ENCODE measurements at regions not wholly inside any gene's neighbourhood (a gene's known extent, or its start where the extent isn't known, plus 50 kb on each side); places are given as distances from the start of the nearest gene placed in this dataset.

GRCh38 chr16:27649021-27649420 lies 99.1 kb downstream of the KATNIP start:
- 65% methylated on average over 7 of the region's 7 CpGs for WGBS (ENCODE audit: insufficient coverage, low coverage, missing lambda C conversion rate)
- FAIRE-seq, result no peak
- intact Hi-C loops (cut with micrococcal nuclease), result loop anchor here (10.0 kb wide), 1 partner anchor 326 kb away; no protein-coding TSS in a partner anchor
- TF ChIP-seq ZNF318 (IDR thresholded peaks at IDR 0.05; ENCODE audit: borderline replicate concordance in 1 of 2, low read depth in 1 of 2) (no peak), HIVEP1 (CRISPR knock-in tag; IDR thresholded peaks at IDR 0.05) (no peak), MEF2D (tag; conservative IDR thresholded peaks at IDR 0.05; ENCODE audit: low read depth) (no peak), BCOR (IDR thresholded peaks at IDR 0.05) (no peak), BRD9 (IDR thresholded peaks at IDR 0.05; ENCODE audit: low read depth, partially characterized antibody) (no peak), IRF1 (CRISPR knock-in tag; IDR thresholded peaks at IDR 0.05; ENCODE audit: borderline replicate concordance) (no peak), TOE1 (IDR thresholded peaks at IDR 0.05; ENCODE audit: borderline replicate concordance) (no peak), TOE1 (CRISPR knock-in tag; IDR thresholded peaks at IDR 0.05; ENCODE audit: borderline replicate concordance, low read depth) (no peak), ZNF740 (CRISPR knock-in tag; IDR thresholded peaks at IDR 0.05) (no peak), ZNF740 (tag; IDR thresholded peaks at IDR 0.05) (no peak), FIP1L1 (IDR thresholded peaks at IDR 0.05; ENCODE audit: low read depth, low read length, poor library complexity, severe bottlenecking) (no peak), IRF2 (CRISPR knock-in tag; IDR thresholded peaks at IDR 0.05) (no peak), RAD51 (IDR thresholded peaks at IDR 0.05; ENCODE audit: borderline replicate concordance, low read depth) (no peak)

More at GRCh38 chr16:27649021-27649420, 99.1 kb downstream of the KATNIP start:
- ChIA-PET POLR2A (no interaction called here), CTCF (ENCODE audit: low intra/inter-chr PET ratio) (no interaction called here)
- Histone ChIP-seq H3K27ac (ENCODE audit: extremely low read depth, low read depth, low read length) (no peak overlapping the region), H4K20me1 (replicated peaks; ENCODE audit: control insufficient read depth, insufficient read depth, low read length) (0 out of 2 replicates have a peak, but pooled peaks cover 5% of the 10 kb centered on the region), H3K27me3 (ENCODE audit: control insufficient read depth in 2 of 2, insufficient read depth in 2 of 2, low read length in 2 of 2) (no peaks in the 10 kb centered on the region), H2AFZ (ENCODE audit: low read depth, low read length) (no peak overlapping the region), H3K9me3 (replicated peaks; ENCODE audit: control insufficient read depth, insufficient read depth, low read depth, low read length) (no peaks in the 10 kb centered on the region), H3K9me1 (ENCODE audit: control insufficient read depth, insufficient read depth, low read length) (no peaks in the 10 kb centered on the region), H3K36me3 (ENCODE audit: control insufficient read depth, insufficient read depth, low read length) (no peaks in the 10 kb centered on the region), H3K4me1 (replicated peaks in 1 of 2; ENCODE audit: control insufficient read depth in 2 of 2, insufficient read depth in 2 of 2, low read length in 2 of 2) (no peaks in the 10 kb centered on the region), H3K4me3 (no peak overlapping the region), H3K4me2 (ENCODE audit: insufficient read depth, low read length) (no peak overlapping the region), H3K9ac (ENCODE audit: insufficient read depth in 1 of 2, low read depth in 2 of 2, low read length in 2 of 2) (no peak overlapping the region), H3K79me2 (ENCODE audit: control insufficient read depth, insufficient read depth, low read length) (no peaks in the 10 kb centered on the region)
- in situ Hi-C loops (cut with MboI), result no loop called here
- ATAC-seq, result no peak
- DNase-seq (ENCODE audit: extremely low read depth in 1 of 4, low spot score in 3 of 4), result no peak
- BruUV-seq (replicated peaks), result no TSS peak
